HEK293 (cell line): ENCODE measurements at regions not wholly inside any gene's neighbourhood (a gene's known extent, or its start where the extent isn't known, plus 50 kb on each side); places are given as distances from the start of the nearest gene placed in this dataset.

Source experiments
- CTCF ChIA-PET: fragments of 350-600 bp; formaldehyde crosslinking; extraction: SDS; loops from one replicate; lab custom pipeline; 2021; ENCODE audit warnings: antibody characterized with exemption; lab: Yijun Ruan, JAX
- POLR2A ChIA-PET: fragments of 300-600 bp; formaldehyde crosslinking; extraction: SDS; loops from one replicate; lab custom pipeline; 2020; ENCODE audit warnings: antibody characterized with exemption, inconsistent platforms; lab: Yijun Ruan, JAX
- H3K27ac ChIP-seq: fragments of 200-500 bp; sonication (Bioruptor generic); 2 replicates; pipeline ENCODE4 v1.5.1; 2014; ENCODE audit warnings: low read depth, low read length, control low read depth, inconsistent platforms; ENCODE audit errors: extremely low read depth
- H3K36me3 ChIP-seq, 2 experiments: fragments of 200-500 bp in 1 of 2; sonication (Bioruptor generic) in 1 of 2; 1 replicate in 1 of 2; 2 replicates in 1 of 2; pipeline ENCODE4 v1.5.1; 2014 to 2017; ENCODE audit warnings: inconsistent platforms in 2 of 2, low read length in 2 of 2; ENCODE audit not compliant: control insufficient read depth in 2 of 2, insufficient read depth in 1 of 2
- H3K4me1 ChIP-seq: fragments of 200-500 bp; sonication (Bioruptor generic); 2 replicates; pipeline ENCODE4 v1.5.1; 2014; ENCODE audit warnings: mild to moderate bottlenecking, low read length, inconsistent platforms; ENCODE audit not compliant: control insufficient read depth, insufficient read depth
- H3K4me3 ChIP-seq: 2 replicates; pipeline ENCODE4 v1.5.1; 2011; ENCODE audit warnings: low read depth, mild to moderate bottlenecking, control low read depth, low read length, moderate library complexity
- H3K9me3 ChIP-seq: fragments of 200-500 bp; sonication (Bioruptor generic); 2 replicates; pipeline ENCODE4 v1.5.1; 2014; ENCODE audit warnings: low read depth, low read length, inconsistent platforms; ENCODE audit not compliant: control insufficient read depth, insufficient read depth
- CTCF ChIP-seq: fragments of 450-650 bp; formaldehyde crosslinking; IDR thresholded peaks from 2 replicates; pipeline ENCODE4 v1.5.1; 2016; ENCODE audit warnings: missing biosample characterization, missing genetic modification characterization
- GLIS1 ChIP-seq: fragments of 450-650 bp; formaldehyde crosslinking; IDR thresholded peaks from 2 replicates; pipeline ENCODE4 v1.5.1; 2016; ENCODE audit warnings: missing biosample characterization, missing genetic modification characterization
- IKZF3 ChIP-seq: fragments of 450-650 bp; IDR thresholded peaks from 2 replicates; pipeline ENCODE4 v1.5.0; 2018; ENCODE audit warnings: missing biosample characterization, mild to moderate bottlenecking, missing genetic modification characterization, moderate library complexity
- KLF10 ChIP-seq: fragments of 450-650 bp; IDR thresholded peaks from 2 replicates; pipeline ENCODE4 v1.5.1; 2018; ENCODE audit warnings: missing biosample characterization, mild to moderate bottlenecking, missing genetic modification characterization
- REPIN1 ChIP-seq: fragments of 450-650 bp; formaldehyde crosslinking; IDR thresholded peaks from 2 replicates; pipeline ENCODE4 v1.5.1; 2017; ENCODE audit warnings: missing biosample characterization, missing genetic modification characterization, low read depth
- ZBTB1 ChIP-seq: fragments of 450-650 bp; formaldehyde crosslinking; IDR thresholded peaks from 2 replicates; pipeline ENCODE4 v1.5.1; 2016; ENCODE audit warnings: missing biosample characterization, missing genetic modification characterization
- ZFHX2 ChIP-seq: fragments of 450-650 bp; formaldehyde crosslinking; conservative IDR thresholded peaks from 2 replicates; pipeline ENCODE4 v1.5.1; 2016; ENCODE audit warnings: missing biosample characterization, missing genetic modification characterization
- ZNF175 ChIP-seq: fragments of 450-650 bp; formaldehyde crosslinking; IDR thresholded peaks from 2 replicates; pipeline ENCODE4 v1.5.1; 2016; ENCODE audit warnings: missing biosample characterization, missing genetic modification characterization
- ZNF350 ChIP-seq: fragments of 450-650 bp; formaldehyde crosslinking; IDR thresholded peaks from 2 replicates; pipeline ENCODE4 v1.5.0; 2017; ENCODE audit warnings: missing biosample characterization, mild to moderate bottlenecking, missing genetic modification characterization
- ZNF449 ChIP-seq: fragments of 450-650 bp; formaldehyde crosslinking; IDR thresholded peaks from 2 replicates; pipeline ENCODE4 v1.5.1; 2017; ENCODE audit warnings: missing biosample characterization, mild to moderate bottlenecking, missing genetic modification characterization, moderate library complexity
- ZNF544 ChIP-seq: fragments of 450-650 bp; formaldehyde crosslinking; IDR thresholded peaks from 2 replicates; pipeline ENCODE4 v1.5.0; 2017; ENCODE audit warnings: missing biosample characterization, missing genetic modification characterization
- ZSCAN30 ChIP-seq: fragments of 450-650 bp; IDR thresholded peaks from 2 replicates; pipeline ENCODE4 v1.5.1; 2018; ENCODE audit warnings: missing biosample characterization, mild to moderate bottlenecking, missing genetic modification characterization, moderate library complexity
- TF ChIP-seq, protein P1 (sequence below): fragments of 450-650 bp; formaldehyde crosslinking; conservative IDR thresholded peaks from 2 replicates; pipeline ENCODE4 v1.5.1; 2016; ENCODE audit warnings: low read depth, missing biosample characterization, missing genetic modification characterization
- TF ChIP-seq, protein P2 (sequence below): fragments of 450-650 bp; formaldehyde crosslinking; IDR thresholded peaks from 2 replicates; pipeline ENCODE4 v1.5.1; 2016; ENCODE audit warnings: missing biosample characterization, missing genetic modification characterization
- TF ChIP-seq, protein P3 (sequence below): fragments of 450-650 bp; formaldehyde crosslinking; conservative IDR thresholded peaks from 2 replicates; pipeline ENCODE4 v1.5.1; 2016; ENCODE audit warnings: low read depth, missing biosample characterization, missing genetic modification characterization

GRCh38 chr18:40099641-40100040 lies 1855.4 kb upstream of the PIK3C3 start (continued):
- TF ChIP-seq, protein P1, sequence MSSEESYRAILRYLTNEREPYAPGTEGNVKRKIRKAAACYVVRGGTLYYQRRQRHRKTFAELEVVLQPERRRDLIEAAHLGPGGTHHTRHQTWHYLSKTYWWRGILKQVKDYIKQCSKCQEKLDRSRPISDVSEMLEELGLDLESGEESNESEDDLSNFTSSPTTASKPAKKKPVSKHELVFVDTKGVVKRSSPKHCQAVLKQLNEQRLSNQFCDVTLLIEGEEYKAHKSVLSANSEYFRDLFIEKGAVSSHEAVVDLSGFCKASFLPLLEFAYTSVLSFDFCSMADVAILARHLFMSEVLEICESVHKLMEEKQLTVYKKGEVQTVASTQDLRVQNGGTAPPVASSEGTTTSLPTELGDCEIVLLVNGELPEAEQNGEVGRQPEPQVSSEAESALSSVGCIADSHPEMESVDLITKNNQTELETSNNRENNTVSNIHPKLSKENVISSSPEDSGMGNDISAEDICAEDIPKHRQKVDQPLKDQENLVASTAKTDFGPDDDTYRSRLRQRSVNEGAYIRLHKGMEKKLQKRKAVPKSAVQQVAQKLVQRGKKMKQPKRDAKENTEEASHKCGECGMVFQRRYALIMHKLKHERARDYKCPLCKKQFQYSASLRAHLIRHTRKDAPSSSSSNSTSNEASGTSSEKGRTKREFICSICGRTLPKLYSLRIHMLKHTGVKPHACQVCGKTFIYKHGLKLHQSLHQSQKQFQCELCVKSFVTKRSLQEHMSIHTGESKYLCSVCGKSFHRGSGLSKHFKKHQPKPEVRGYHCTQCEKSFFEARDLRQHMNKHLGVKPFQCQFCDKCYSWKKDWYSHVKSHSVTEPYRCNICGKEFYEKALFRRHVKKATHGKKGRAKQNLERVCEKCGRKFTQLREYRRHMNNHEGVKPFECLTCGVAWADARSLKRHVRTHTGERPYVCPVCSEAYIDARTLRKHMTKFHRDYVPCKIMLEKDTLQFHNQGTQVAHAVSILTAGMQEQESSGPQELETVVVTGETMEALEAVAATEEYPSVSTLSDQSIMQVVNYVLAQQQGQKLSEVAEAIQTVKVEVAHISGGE (tag by site-specific recombination), result no peak
- TF ChIP-seq CTCF (tag by site-specific recombination), result no peak

- H3K4me3 ChIP-seq, result no peak overlapping the region
- H3K4me1 ChIP-seq, result no peaks in the 10 kb centered on the region
- ChIA-PET CTCF (no interaction called here), POLR2A (no interaction called here)
- no peaks in the 10 kb centered on the region for H3K9me3 ChIP-seq
- H3K27ac ChIP-seq, result no peak overlapping the region
- no peaks in the 10 kb centered on the region for H3K36me3 ChIP-seq
- TF ChIP-seq, protein P2, sequence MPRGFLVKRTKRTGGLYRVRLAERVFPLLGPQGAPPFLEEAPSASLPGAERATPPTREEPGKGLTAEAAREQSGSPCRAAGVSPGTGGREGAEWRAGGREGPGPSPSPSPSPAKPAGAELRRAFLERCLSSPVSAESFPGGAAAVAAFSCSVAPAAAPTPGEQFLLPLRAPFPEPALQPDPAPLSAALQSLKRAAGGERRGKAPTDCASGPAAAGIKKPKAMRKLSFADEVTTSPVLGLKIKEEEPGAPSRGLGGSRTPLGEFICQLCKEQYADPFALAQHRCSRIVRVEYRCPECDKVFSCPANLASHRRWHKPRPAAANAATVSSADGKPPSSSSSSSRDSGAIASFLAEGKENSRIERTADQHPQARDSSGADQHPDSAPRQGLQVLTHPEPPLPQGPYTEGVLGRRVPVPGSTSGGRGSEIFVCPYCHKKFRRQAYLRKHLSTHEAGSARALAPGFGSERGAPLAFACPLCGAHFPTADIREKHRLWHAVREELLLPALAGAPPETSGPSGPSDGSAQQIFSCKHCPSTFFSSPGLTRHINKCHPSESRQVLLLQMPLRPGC (tag by site-specific recombination), result no peak
- TF ChIP-seq IKZF3 (tag by site-specific recombination) (no peak), GLIS1 (tag by site-specific recombination) (no peak), ZFHX2 (no peak), ZNF350 (tag by site-specific recombination) (no peak), REPIN1 (tag by site-specific recombination) (no peak), ZNF449 (no peak), KLF10 (no peak), ZNF544 (tag by site-specific recombination) (no peak), ZNF175 (tag by site-specific recombination) (no peak), ZSCAN30 (no peak), ZBTB1 (tag by site-specific recombination) (no peak)
- TF ChIP-seq, protein P1 (tag by site-specific recombination), result no peak
- TF ChIP-seq, protein P3, sequence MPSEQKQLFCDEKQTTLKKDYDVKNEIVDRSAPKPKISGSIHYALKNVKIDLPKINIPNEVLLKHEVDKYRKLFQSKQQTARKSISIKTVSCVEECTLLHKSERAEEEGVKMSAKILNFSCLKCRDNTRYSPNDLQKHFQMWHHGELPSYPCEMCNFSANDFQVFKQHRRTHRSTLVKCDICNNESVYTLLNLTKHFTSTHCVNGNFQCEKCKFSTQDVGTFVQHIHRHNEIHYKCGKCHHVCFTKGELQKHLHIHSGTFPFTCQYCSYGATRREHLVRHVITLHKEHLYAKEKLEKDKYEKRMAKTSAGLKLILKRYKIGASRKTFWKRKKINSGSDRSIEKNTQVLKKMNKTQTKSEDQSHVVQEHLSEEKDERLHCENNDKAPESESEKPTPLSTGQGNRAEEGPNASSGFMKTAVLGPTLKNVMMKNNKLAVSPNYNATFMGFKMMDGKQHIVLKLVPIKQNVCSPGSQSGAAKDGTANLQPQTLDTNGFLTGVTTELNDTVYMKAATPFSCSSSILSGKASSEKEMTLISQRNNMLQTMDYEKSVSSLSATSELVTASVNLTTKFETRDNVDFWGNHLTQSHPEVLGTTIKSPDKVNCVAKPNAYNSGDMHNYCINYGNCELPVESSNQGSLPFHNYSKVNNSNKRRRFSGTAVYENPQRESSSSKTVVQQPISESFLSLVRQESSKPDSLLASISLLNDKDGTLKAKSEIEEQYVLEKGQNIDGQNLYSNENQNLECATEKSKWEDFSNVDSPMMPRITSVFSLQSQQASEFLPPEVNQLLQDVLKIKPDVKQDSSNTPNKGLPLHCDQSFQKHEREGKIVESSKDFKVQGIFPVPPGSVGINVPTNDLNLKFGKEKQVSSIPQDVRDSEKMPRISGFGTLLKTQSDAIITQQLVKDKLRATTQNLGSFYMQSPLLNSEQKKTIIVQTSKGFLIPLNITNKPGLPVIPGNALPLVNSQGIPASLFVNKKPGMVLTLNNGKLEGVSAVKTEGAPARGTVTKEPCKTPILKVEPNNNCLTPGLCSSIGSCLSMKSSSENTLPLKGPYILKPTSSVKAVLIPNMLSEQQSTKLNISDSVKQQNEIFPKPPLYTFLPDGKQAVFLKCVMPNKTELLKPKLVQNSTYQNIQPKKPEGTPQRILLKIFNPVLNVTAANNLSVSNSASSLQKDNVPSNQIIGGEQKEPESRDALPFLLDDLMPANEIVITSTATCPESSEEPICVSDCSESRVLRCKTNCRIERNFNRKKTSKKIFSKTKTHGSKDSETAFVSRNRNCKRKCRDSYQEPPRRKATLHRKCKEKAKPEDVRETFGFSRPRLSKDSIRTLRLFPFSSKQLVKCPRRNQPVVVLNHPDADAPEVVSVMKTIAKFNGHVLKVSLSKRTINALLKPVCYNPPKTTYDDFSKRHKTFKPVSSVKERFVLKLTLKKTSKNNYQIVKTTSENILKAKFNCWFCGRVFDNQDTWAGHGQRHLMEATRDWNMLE (tag by site-specific recombination), result no peak
These were observed 1858.4 kb upstream of the PIK3C3 start for GRCh38 chr18:40096675-40097074.
